CD4-positive, CD25-positive, alpha-beta regulatory T cell (primary cell): ENCODE measurements at regions not wholly inside any gene's neighbourhood (a gene's known extent, or its start where the extent isn't known, plus 50 kb on each side); places are given as distances from the start of the nearest gene placed in this dataset.

Experiments
- ATAC-seq, 2 donors: fragments of 150-1000 bp; cut with Tn5 transposase; one replicate each; pipeline ENCODE4 v1.10.0; 2021; ENCODE audit warnings: low read depth in 2 of 2, moderate number of reproducible peaks in 2 of 2, moderate library complexity in 1 of 2
- DNase-seq, 3 donors: peaks; one replicate each; pipeline versions ENCODE4 v3.0.0 to v3.0.0-alpha.2; 2012 to 2022; ENCODE audit warnings: mixed read lengths in 1 of 3
- H3K27ac ChIP-seq: one replicate; pipeline ENCODE4 v1.7.0; 2013; ENCODE audit warnings: mild to moderate bottlenecking, low read length; ENCODE audit not compliant: insufficient read depth, poor library complexity, severe bottlenecking
- H3K27me3 ChIP-seq: one replicate; pipeline ENCODE4 v1.7.0; 2013; ENCODE audit warnings: low read length; ENCODE audit not compliant: control insufficient read depth, insufficient read depth
- H3K36me3 ChIP-seq: one replicate; pipeline ENCODE4 v1.7.0; 2013; ENCODE audit warnings: mild to moderate bottlenecking, low read length, moderate library complexity; ENCODE audit not compliant: control insufficient read depth, insufficient read depth
- H3K4me1 ChIP-seq: 2 replicates; pipeline ENCODE4 v1.7.0; 2013; ENCODE audit warnings: mild to moderate bottlenecking, low read length; ENCODE audit not compliant: insufficient read depth, control insufficient read depth, poor library complexity, severe bottlenecking
- H3K4me3 ChIP-seq: one replicate; pipeline ENCODE4 v1.7.0; 2013; ENCODE audit warnings: low read depth, mild to moderate bottlenecking, low read length, moderate library complexity
- H3K9me3 ChIP-seq, 2 experiments: 1 replicate in 1 of 2; 2 replicates in 1 of 2; pipeline ENCODE4 v1.7.0; 2013; ENCODE audit warnings: low read length in 2 of 2, mild to moderate bottlenecking in 1 of 2, moderate library complexity in 1 of 2; ENCODE audit not compliant: control insufficient read depth in 2 of 2
- H3K27ac Mint-ChIP-seq, 3 donors: one replicate each; pipeline ENCODE4 v1.8.0; 2020 to 2022; ENCODE audit warnings: mild to moderate bottlenecking in 3 of 3, mixed read lengths in 3 of 3, moderate library complexity in 2 of 3
- H3K27me3 Mint-ChIP-seq: one replicate; pipeline ENCODE4 v1.8.0; 2022; ENCODE audit warnings: mild to moderate bottlenecking, mixed read lengths
- H3K36me3 Mint-ChIP-seq: one replicate; pipeline ENCODE4 v1.8.0; 2020; ENCODE audit warnings: mixed read lengths
- H3K4me1 Mint-ChIP-seq, 4 donors: one replicate each; pipeline ENCODE4 v1.8.0; 2020 to 2022; ENCODE audit warnings: mixed read lengths in 4 of 4, mild to moderate bottlenecking in 1 of 4
- H3K4me3 Mint-ChIP-seq, 4 donors: one replicate each; pipeline ENCODE4 v1.8.0; 2020 to 2022; ENCODE audit warnings: mild to moderate bottlenecking in 4 of 4, mixed read lengths in 4 of 4, moderate library complexity in 3 of 4
- H3K9me3 Mint-ChIP-seq, 7 donors: one replicate each; pipeline ENCODE4 v1.8.0; 2020 to 2022; ENCODE audit warnings: mixed read lengths in 7 of 7, mild to moderate bottlenecking in 3 of 7, moderate library complexity in 2 of 7

DNA sequence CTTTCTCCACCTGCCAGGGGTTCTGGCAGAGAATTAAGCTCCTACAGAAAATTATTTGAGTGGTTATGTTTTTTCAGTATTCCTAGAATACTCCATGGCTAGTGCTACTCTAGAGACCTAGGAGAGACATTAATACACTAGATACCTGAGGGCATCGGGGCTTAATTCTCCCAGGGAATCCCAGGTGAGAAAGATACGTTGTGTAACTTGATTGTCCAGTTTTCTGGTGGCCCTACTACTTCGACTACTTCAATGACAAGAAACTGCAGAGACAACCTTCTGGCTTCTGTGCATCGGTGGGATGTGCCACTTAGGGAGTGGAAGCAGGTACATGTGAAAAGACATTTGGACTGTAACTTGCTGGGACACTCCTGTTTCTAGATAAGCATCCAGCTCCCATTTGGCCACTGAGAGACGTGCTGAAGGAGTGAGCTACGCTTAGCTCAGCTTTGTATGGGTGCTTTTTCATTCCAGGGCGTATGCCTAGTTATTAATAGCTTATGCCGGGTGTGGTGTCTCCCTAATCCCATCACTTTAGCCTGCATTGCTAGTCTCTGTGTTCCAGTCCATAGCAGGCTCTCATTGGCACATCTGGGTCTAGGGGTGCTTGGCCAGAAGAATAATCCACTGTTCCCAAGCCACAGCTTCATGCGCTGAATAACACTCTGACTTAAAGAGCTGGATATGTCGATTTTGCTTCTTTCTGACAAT lies 300.7 kb downstream of the SIPA1L2 start:
- Histone ChIP-seq H3K4me1 (no peaks in the 10 kb centered on the region), H3K27me3 (no peaks in the 10 kb centered on the region), H3K9me3 (no peaks in the 10 kb centered on the region), H3K36me3 (no peaks in the 10 kb centered on the region), H3K4me3 (no peak overlapping the region), H3K27ac (no peak overlapping the region)
- Mint-ChIP-seq H3K27ac (no peak overlapping the region), H3K4me3 (no peak overlapping the region), H3K36me3 (no peaks in the 10 kb centered on the region), H3K4me1 (no peaks in the 10 kb centered on the region), H3K9me3 (peaks cover 0 to 3% (median 0%) of the 10 kb centered on the region in 7 donors), H3K27me3 (peaks cover 4% of the 10 kb centered on the region)
- DNase-seq (no peak), ATAC-seq (no peak)

- Histone ChIP-seq H3K9me3 (no peaks in the 10 kb centered on the region), H3K4me1 (no peaks in the 10 kb centered on the region), H3K4me3 (no peak overlapping the region), H3K27ac (no peak overlapping the region), H3K36me3 (no peaks in the 10 kb centered on the region), H3K27me3 (no peaks in the 10 kb centered on the region)
- ATAC-seq (no peak), DNase-seq (no peak)
- Mint-ChIP-seq H3K27ac (no peak overlapping the region), H3K27me3 (peaks cover 4% of the 10 kb centered on the region), H3K36me3 (no peaks in the 10 kb centered on the region), H3K4me3 (no peak overlapping the region), H3K9me3 (peaks cover 0 to 3% (median 0%) of the 10 kb centered on the region in 7 donors), H3K4me1 (no peaks in the 10 kb centered on the region)
These were observed 301.3 kb downstream of the SIPA1L2 start for GRCh38 chr1:232328486-232329102.

DNA sequence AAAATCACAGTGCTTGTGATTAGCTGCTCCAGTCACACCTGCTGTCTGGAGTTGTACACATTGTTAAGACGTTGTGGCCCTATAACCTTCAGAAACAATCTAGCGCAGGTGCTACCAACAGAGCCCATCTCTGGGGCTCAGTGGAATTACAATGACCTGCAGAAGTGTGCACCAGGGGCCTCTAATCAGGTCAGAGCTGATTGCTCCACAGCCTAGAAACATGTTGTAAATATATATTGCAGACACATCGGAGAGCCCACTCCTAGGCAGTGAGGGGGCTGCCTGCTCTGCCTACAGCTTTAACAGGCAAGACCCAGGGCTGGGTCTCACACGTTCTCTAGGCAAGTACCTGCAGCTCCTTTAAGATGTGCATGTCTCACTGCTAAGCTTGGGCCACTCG lies 302.0 kb downstream of the SIPA1L2 start:
- no peaks in the 10 kb centered on the region for H3K4me1 Mint-ChIP-seq
- Histone ChIP-seq H3K27ac (no peak overlapping the region), H3K36me3 (no peaks in the 10 kb centered on the region), H3K9me3 (no peaks in the 10 kb centered on the region), H3K4me1 (no peaks in the 10 kb centered on the region), H3K27me3 (no peaks in the 10 kb centered on the region), H3K4me3 (no peak overlapping the region)
- no peaks in the 10 kb centered on the region for H3K36me3 Mint-ChIP-seq
- no peak overlapping the region for H3K4me3 Mint-ChIP-seq
- peaks cover 0 to 3% (median 0%) of the 10 kb centered on the region in 7 donors for H3K9me3 Mint-ChIP-seq
- DNase-seq, result no peak
- peaks cover 4% of the 10 kb centered on the region for H3K27me3 Mint-ChIP-seq
- H3K27ac Mint-ChIP-seq, result no peak overlapping the region
- ATAC-seq, result no peak

DNA sequence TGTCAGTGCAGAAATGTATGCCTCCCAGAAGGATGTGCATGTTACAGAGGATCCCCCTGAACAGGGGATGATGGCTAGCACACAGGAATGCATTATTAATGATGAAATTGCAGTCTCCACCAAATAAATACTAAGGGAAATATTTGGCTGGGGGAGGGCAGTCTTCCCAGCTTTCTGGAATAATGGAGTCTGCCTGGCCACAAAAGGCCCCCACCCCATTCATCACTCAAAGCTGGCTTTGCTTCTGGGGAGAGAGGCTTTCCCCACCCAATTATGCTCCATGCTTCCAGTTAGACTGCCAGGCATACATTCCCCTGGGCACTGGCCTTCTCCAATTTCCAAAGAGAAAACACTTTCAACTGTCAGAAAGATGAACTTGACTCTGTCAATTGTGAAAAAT lies 302.7 kb downstream of the SIPA1L2 start:
- Mint-ChIP-seq H3K27me3 (peaks cover 4% of the 10 kb centered on the region), H3K9me3 (peaks cover 0 to 3% (median 0%) of the 10 kb centered on the region in 7 donors), H3K27ac (no peak overlapping the region), H3K4me1 (no peaks in the 10 kb centered on the region), H3K36me3 (no peaks in the 10 kb centered on the region), H3K4me3 (no peak overlapping the region)
- no peaks in the 10 kb centered on the region for H3K4me1 ChIP-seq
- no peak for ATAC-seq
- DNase-seq, result no peak
- no peak overlapping the region for H3K4me3 ChIP-seq
- no peaks in the 10 kb centered on the region for H3K27me3 ChIP-seq
- H3K36me3 ChIP-seq, result no peaks in the 10 kb centered on the region
- no peak overlapping the region for H3K27ac ChIP-seq
- H3K9me3 ChIP-seq, result no peaks in the 10 kb centered on the region

DNA sequence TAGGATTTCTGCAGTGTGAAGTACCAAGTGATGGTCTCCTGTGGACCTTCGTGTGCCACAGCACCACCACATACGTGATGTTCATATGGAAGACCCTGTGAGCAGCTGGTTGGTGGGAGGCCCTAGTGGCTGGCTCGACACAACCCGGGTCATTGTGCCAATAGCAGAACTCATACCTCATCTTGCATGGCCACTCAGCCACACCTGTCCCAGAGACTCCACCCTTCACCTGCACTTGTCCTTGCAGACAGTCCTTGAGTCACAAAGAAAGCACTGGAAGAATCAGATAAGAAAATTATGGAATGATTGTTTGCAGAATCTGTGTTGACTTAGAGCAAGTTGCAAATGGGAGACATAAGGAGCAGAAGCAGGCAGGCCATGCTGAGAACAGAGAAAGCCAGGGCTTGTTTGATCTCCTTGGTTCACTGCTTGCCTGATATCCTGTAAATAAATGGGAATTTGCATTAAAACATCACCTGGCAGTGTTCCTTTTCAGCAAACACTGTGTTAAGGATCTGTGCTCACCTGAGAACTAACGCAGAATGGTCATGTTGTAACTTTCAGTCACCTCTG lies 307.7 kb downstream of the SIPA1L2 start:
- Histone ChIP-seq H3K27me3 (no peaks in the 10 kb centered on the region), H3K4me3 (no peak overlapping the region), H3K27ac (no peak overlapping the region), H3K36me3 (no peaks in the 10 kb centered on the region), H3K4me1 (no peaks in the 10 kb centered on the region), H3K9me3 (no peaks in the 10 kb centered on the region)
- Mint-ChIP-seq H3K27ac (peak overlapping the region in 1 of 3 donors; percentile 23), H3K36me3 (no peaks in the 10 kb centered on the region), H3K4me1 (no peaks in the 10 kb centered on the region), H3K4me3 (no peak overlapping the region), H3K9me3 (peaks cover 0 to 6% (median 0%) of the 10 kb centered on the region in 7 donors), H3K27me3 (peaks cover 4% of the 10 kb centered on the region)
- DNase-seq, result no peak
- no peak for ATAC-seq

DNA sequence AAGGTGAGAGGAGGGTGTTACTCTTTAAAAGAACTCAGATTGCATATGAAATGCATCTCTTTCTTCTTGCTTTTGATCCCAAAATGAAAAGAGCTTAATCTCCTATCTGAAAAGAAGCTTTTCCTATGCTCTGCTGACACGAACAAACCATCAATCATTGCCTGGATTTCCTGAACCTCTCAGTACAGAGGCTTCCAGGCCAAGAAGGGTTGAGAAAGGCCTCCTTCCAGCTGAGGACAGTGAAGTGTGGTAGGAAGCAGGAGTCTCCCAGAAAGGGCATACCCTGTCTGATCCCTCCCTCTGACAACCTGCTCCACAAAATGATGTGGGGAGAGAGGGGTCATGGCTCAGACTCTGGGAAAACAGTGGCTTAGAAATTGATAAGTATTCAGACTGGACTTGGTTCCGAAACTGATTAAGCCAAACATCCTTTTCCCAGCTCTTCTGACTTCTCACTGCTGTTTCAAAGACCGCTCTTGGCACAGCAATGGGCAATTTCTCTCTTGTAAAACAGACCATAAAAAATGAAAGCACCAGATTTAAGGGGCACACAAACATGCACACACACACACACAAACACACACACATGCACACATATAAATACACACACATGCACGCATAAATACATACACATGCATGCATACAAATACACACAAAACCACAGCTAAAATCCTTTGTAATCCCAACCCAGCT lies 310.3 kb downstream of the SIPA1L2 start:
- H3K4me3 ChIP-seq, result no peak overlapping the region
- Mint-ChIP-seq H3K36me3 (no peaks in the 10 kb centered on the region), H3K27me3 (no peaks in the 10 kb centered on the region), H3K9me3 (peaks cover 0 to 6% (median 0%) of the 10 kb centered on the region in 7 donors), H3K4me3 (no peak overlapping the region), H3K27ac (no peak overlapping the region), H3K4me1 (no peaks in the 10 kb centered on the region)
- H3K4me1 ChIP-seq, result no peaks in the 10 kb centered on the region
- ATAC-seq, result no peak
- no peaks in the 10 kb centered on the region for H3K9me3 ChIP-seq
- H3K27ac ChIP-seq, result no peak overlapping the region
- no peak for DNase-seq
- H3K27me3 ChIP-seq, result no peaks in the 10 kb centered on the region
- H3K36me3 ChIP-seq, result no peaks in the 10 kb centered on the region

- Mint-ChIP-seq H3K36me3 (no peaks in the 10 kb centered on the region), H3K4me3 (no peak overlapping the region), H3K9me3 (peaks cover 0 to 6% (median 0%) of the 10 kb centered on the region in 7 donors), H3K27me3 (no peaks in the 10 kb centered on the region), H3K27ac (no peak overlapping the region), H3K4me1 (no peaks in the 10 kb centered on the region)
- DNase-seq (no peak), ATAC-seq (no peak)
- no peak overlapping the region for H3K27ac ChIP-seq
- H3K36me3 ChIP-seq, result no peaks in the 10 kb centered on the region
- H3K9me3 ChIP-seq, result no peaks in the 10 kb centered on the region
- H3K27me3 ChIP-seq, result no peaks in the 10 kb centered on the region
- no peak overlapping the region for H3K4me3 ChIP-seq
- no peaks in the 10 kb centered on the region for H3K4me1 ChIP-seq
These were observed 310.9 kb downstream of the SIPA1L2 start for GRCh38 chr1:232319072-232319471.
